ENCODE measurements at regions not wholly inside any gene's neighbourhood (a gene's known extent, or its start where the extent isn't known, plus 50 kb on each side); places are given as distances from the start of the nearest gene placed in this dataset.

DNA sequence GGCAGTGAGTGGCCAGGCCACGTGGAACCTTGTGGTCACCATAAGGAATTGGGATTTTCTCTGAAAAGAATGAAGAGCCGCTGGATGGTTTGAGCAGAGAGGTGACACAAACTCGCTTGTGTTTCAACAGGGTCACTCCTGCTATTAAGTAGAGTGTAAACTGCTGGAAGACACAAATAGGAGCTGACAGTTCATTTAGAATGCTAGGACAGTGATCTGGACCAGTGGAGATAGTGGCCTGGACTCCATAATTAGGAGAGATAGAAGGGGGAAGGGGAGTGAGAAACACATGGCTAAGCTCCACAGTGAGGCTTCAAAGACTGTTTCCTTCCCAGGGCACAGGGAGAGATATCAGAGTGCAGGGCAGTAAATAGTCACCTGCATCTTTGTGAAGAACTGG is 381.1 kb upstream of the ST6GAL2 start:
- no peak overlapping the region for H3K4ac ChIP-seq (ENCODE audit: low read length)
- no peak overlapping the region for H3K4me3 ChIP-seq (ENCODE audit: low read length in 2 of 2)
- H4K8ac ChIP-seq (ENCODE audit: low read depth, low read length), result no peak overlapping the region
- H2BK15ac ChIP-seq (ENCODE audit: low read length), result no peak overlapping the region
- H3K23ac ChIP-seq (ENCODE audit: low read depth, low read length, poor library complexity), result no peak overlapping the region
- no peak overlapping the region for H3K18ac ChIP-seq (ENCODE audit: low read length)
- no peak overlapping the region for H2BK12ac ChIP-seq (ENCODE audit: low read length)
- H2AFZ ChIP-seq (ENCODE audit: low read length), result no peak overlapping the region
- H3K9ac ChIP-seq (ENCODE audit: low read depth, low read length, poor library complexity), result no peak overlapping the region
- no peaks in the 10 kb centered on the region for H3K9me3 ChIP-seq (replicated peaks in 1 of 2; ENCODE audit: control insufficient read depth in 2 of 2, insufficient read depth in 1 of 2, low read depth in 1 of 2, low read length in 2 of 2)
- H3K4me1 ChIP-seq (ENCODE audit: control insufficient read depth in 2 of 2, insufficient read depth in 1 of 2, low read depth in 1 of 2, low read length in 2 of 2), result no peaks in the 10 kb centered on the region
- H2BK120ac ChIP-seq (ENCODE audit: low read depth, low read length), result no peak overlapping the region
- H2AK5ac ChIP-seq (ENCODE audit: low read depth, low read length), result no peak overlapping the region
- no peaks in the 10 kb centered on the region for H3K27me3 ChIP-seq (ENCODE audit: control insufficient read depth in 3 of 3, insufficient read depth in 3 of 3, low read depth in 1 of 3, low read length in 3 of 3)
- no peak overlapping the region for H2BK5ac ChIP-seq (ENCODE audit: low read length)
- no peak overlapping the region for H3K14ac ChIP-seq (ENCODE audit: low read length)
- no peak overlapping the region for H3K27ac ChIP-seq (replicated peaks; ENCODE audit: low read length)
- H4K91ac ChIP-seq (ENCODE audit: low read depth, low read length, poor library complexity), result no peak overlapping the region
- H3K79me1 ChIP-seq (ENCODE audit: low read depth, low read length), result no peaks in the 10 kb centered on the region
- H3K4me2 ChIP-seq (ENCODE audit: insufficient read depth, low read length, poor library complexity, severe bottlenecking), result no peak overlapping the region
- no peak for DNase-seq (ENCODE audit: low spot score)
- WGBS, 2 donors (ENCODE audit: extremely low coverage in 2 of 2, insufficient read length in 2 of 2, insufficient replicate concordance in 1 of 2), result no CpG with 5 or more reads among the region's 3 CpGs
- H3K36me3 ChIP-seq (replicated peaks in 1 of 2; ENCODE audit: control insufficient read depth in 2 of 2, insufficient read depth in 2 of 2, low read length in 2 of 2), result no peaks in the 10 kb centered on the region

DNA sequence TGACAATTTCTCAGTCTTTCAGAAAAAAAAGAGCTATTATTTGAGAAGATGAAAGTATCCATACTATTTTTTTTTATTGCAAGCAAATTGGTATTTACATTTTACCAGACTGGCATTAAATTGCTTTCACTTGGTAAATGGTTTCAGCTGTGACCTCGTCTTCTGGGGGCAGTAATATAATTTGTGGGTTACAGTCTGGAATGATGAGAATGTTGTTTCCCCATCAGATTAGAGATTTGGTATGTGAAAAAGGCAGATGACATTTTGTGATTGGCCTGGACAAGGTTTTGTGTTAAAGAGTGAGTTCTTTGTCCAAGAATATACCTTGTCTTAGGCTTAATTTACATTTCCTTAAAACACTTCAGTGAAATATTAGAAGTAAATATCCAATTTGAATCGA is 390.1 kb upstream of the ST6GAL2 start:
- Histone ChIP-seq H3K9me3 (replicated peaks in 1 of 2; ENCODE audit: control insufficient read depth in 2 of 2, insufficient read depth in 1 of 2, low read depth in 1 of 2, low read length in 2 of 2) (no peaks in the 10 kb centered on the region), H3K27me3 (ENCODE audit: control insufficient read depth in 3 of 3, insufficient read depth in 3 of 3, low read depth in 1 of 3, low read length in 3 of 3) (no peaks in the 10 kb centered on the region), H3K4me2 (ENCODE audit: insufficient read depth, low read length, poor library complexity, severe bottlenecking) (no peak overlapping the region), H3K79me1 (ENCODE audit: low read depth, low read length) (no peaks in the 10 kb centered on the region), H2BK5ac (ENCODE audit: low read length) (no peak overlapping the region), H2BK15ac (ENCODE audit: low read length) (no peak overlapping the region), H2AK5ac (ENCODE audit: low read depth, low read length) (no peak overlapping the region), H3K23ac (ENCODE audit: low read depth, low read length, poor library complexity) (no peak overlapping the region), H2BK12ac (ENCODE audit: low read length) (no peak overlapping the region), H4K91ac (ENCODE audit: low read depth, low read length, poor library complexity) (no peak overlapping the region), H2AFZ (ENCODE audit: low read length) (no peak overlapping the region), H3K18ac (ENCODE audit: low read length) (no peak overlapping the region), H3K27ac (replicated peaks; ENCODE audit: low read length) (no peak overlapping the region), H4K8ac (ENCODE audit: low read depth, low read length) (no peak overlapping the region), H3K4ac (ENCODE audit: low read length) (no peak overlapping the region), H3K4me3 (ENCODE audit: low read length in 2 of 2) (no peak overlapping the region), H3K36me3 (replicated peaks in 1 of 2; ENCODE audit: control insufficient read depth in 2 of 2, insufficient read depth in 2 of 2, low read length in 2 of 2) (no peaks in the 10 kb centered on the region), H3K14ac (ENCODE audit: low read length) (no peak overlapping the region), H3K9ac (ENCODE audit: low read depth, low read length, poor library complexity) (no peak overlapping the region), H3K4me1 (ENCODE audit: control insufficient read depth in 2 of 2, insufficient read depth in 1 of 2, low read depth in 1 of 2, low read length in 2 of 2) (peaks cover 0 to 6% of the 10 kb centered on the region in 2 donors), H2BK120ac (ENCODE audit: low read depth, low read length) (no peak overlapping the region)
- WGBS, 2 donors (ENCODE audit: extremely low coverage in 2 of 2, insufficient read length in 2 of 2, insufficient replicate concordance in 1 of 2), result no CpG with 5 or more reads among the region's 2 CpGs
- no peak for DNase-seq (ENCODE audit: low spot score)

DNA sequence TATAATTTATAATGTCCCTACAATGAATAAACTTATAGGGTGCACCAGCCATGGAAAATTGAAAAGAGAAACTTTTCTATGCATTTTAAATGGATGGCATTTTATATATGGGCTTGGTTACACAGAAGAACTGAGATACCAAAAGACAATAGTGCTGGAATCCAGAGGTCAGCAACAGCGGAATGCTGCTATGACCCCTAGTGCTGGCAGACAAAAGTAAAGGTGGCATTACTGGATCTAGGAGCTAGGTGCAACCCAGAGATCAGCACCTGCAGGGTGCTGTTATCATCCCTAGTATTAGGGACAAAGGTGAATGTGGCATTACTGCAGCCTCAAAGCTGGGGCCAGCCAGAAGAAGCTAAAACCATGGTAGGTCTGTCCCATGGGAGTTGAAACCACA is 392.7 kb upstream of the ST6GAL2 start:
- Histone ChIP-seq H3K4me2 (ENCODE audit: insufficient read depth, low read length, poor library complexity, severe bottlenecking) (no peak overlapping the region), H2BK5ac (ENCODE audit: low read length) (no peak overlapping the region), H3K4ac (ENCODE audit: low read length) (no peak overlapping the region), H3K27ac (replicated peaks; ENCODE audit: low read length) (no peak overlapping the region), H3K9ac (ENCODE audit: low read depth, low read length, poor library complexity) (no peak overlapping the region), H3K79me1 (ENCODE audit: low read depth, low read length) (no peaks in the 10 kb centered on the region), H2BK120ac (ENCODE audit: low read depth, low read length) (no peak overlapping the region), H2BK15ac (ENCODE audit: low read length) (no peak overlapping the region), H3K36me3 (replicated peaks in 1 of 2; ENCODE audit: control insufficient read depth in 2 of 2, insufficient read depth in 2 of 2, low read length in 2 of 2) (no peaks in the 10 kb centered on the region), H2BK12ac (ENCODE audit: low read length) (no peak overlapping the region), H3K9me3 (replicated peaks in 1 of 2; ENCODE audit: control insufficient read depth in 2 of 2, insufficient read depth in 1 of 2, low read depth in 1 of 2, low read length in 2 of 2) (no peaks in the 10 kb centered on the region), H2AK5ac (ENCODE audit: low read depth, low read length) (no peak overlapping the region), H4K91ac (ENCODE audit: low read depth, low read length, poor library complexity) (no peak overlapping the region), H3K27me3 (ENCODE audit: control insufficient read depth in 3 of 3, insufficient read depth in 3 of 3, low read depth in 1 of 3, low read length in 3 of 3) (no peaks in the 10 kb centered on the region), H3K18ac (ENCODE audit: low read length) (no peak overlapping the region), H3K4me1 (ENCODE audit: control insufficient read depth in 2 of 2, insufficient read depth in 1 of 2, low read depth in 1 of 2, low read length in 2 of 2) (peaks cover 0 to 6% of the 10 kb centered on the region in 2 donors), H2AFZ (ENCODE audit: low read length) (no peak overlapping the region), H3K14ac (ENCODE audit: low read length) (no peak overlapping the region), H3K23ac (ENCODE audit: low read depth, low read length, poor library complexity) (no peak overlapping the region), H4K8ac (ENCODE audit: low read depth, low read length) (no peak overlapping the region), H3K4me3 (ENCODE audit: low read length in 2 of 2) (no peak overlapping the region)
- WGBS, 2 donors (ENCODE audit: extremely low coverage in 2 of 2, insufficient read length in 2 of 2, insufficient replicate concordance in 1 of 2), result no CpG with 5 or more reads among the region's 1 CpG
- DNase-seq (ENCODE audit: low spot score), result peak; percentile 8

DNA sequence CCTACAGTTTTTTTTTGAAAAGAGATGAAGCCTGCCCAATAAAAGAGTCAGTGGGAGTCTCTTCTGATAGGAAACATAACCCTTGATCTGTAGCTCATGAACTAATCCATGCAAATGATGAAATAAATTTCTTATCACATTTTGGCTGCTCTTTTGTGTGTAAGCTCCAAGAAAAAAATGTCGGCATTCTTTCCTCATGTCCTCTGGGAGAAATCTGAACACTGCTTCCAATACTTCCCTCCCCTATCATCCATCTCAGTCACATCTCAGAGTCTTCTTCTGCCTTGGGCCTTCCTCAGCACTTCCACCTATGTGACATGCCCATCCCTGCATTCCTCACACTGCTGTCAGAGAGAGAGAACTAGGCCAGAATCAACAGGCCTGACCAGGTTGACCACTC is 395.7 kb upstream of the ST6GAL2 start:
- H3K4me3 ChIP-seq (ENCODE audit: low read length in 2 of 2), result no peak overlapping the region
- no CpG with 5 or more reads among the region's 1 CpG for WGBS, 2 donors (ENCODE audit: extremely low coverage in 2 of 2, insufficient read length in 2 of 2, insufficient replicate concordance in 1 of 2)

More for the DNA sequence above, 395.7 kb upstream of the ST6GAL2 start:
- no peak overlapping the region for H3K18ac ChIP-seq (ENCODE audit: low read length)
- H2BK120ac ChIP-seq (ENCODE audit: low read depth, low read length), result no peak overlapping the region
- no peak overlapping the region for H4K8ac ChIP-seq (ENCODE audit: low read depth, low read length)
- no peak overlapping the region for H3K4ac ChIP-seq (ENCODE audit: low read length)
- no peak overlapping the region for H2BK15ac ChIP-seq (ENCODE audit: low read length)
- H3K9me3 ChIP-seq (replicated peaks in 1 of 2; ENCODE audit: control insufficient read depth in 2 of 2, insufficient read depth in 1 of 2, low read depth in 1 of 2, low read length in 2 of 2), result no peaks in the 10 kb centered on the region
- no peak overlapping the region for H2BK12ac ChIP-seq (ENCODE audit: low read length)
- H3K23ac ChIP-seq (ENCODE audit: low read depth, low read length, poor library complexity), result no peak overlapping the region
- no peak overlapping the region for H3K9ac ChIP-seq (ENCODE audit: low read depth, low read length, poor library complexity)
- H3K4me2 ChIP-seq (ENCODE audit: insufficient read depth, low read length, poor library complexity, severe bottlenecking), result no peak overlapping the region
- H2AFZ ChIP-seq (ENCODE audit: low read length), result no peak overlapping the region
- H3K27me3 ChIP-seq (ENCODE audit: control insufficient read depth in 3 of 3, insufficient read depth in 3 of 3, low read depth in 1 of 3, low read length in 3 of 3), result no peaks in the 10 kb centered on the region
- H2BK5ac ChIP-seq (ENCODE audit: low read length), result no peak overlapping the region
- H3K79me1 ChIP-seq (ENCODE audit: low read depth, low read length), result no peaks in the 10 kb centered on the region
- H4K91ac ChIP-seq (ENCODE audit: low read depth, low read length, poor library complexity), result no peak overlapping the region
- no peak for DNase-seq (ENCODE audit: low spot score)
- H3K14ac ChIP-seq (ENCODE audit: low read length), result no peak overlapping the region
- no peak overlapping the region for H2AK5ac ChIP-seq (ENCODE audit: low read depth, low read length)
- no peaks in the 10 kb centered on the region for H3K36me3 ChIP-seq (replicated peaks in 1 of 2; ENCODE audit: control insufficient read depth in 2 of 2, insufficient read depth in 2 of 2, low read length in 2 of 2)
- peaks cover 0 to 6% of the 10 kb centered on the region in 2 donors for H3K4me1 ChIP-seq (ENCODE audit: control insufficient read depth in 2 of 2, insufficient read depth in 1 of 2, low read depth in 1 of 2, low read length in 2 of 2)
- no peak overlapping the region for H3K27ac ChIP-seq (replicated peaks; ENCODE audit: low read length)
